Neural progenitor cell (in vitro differentiated cells): ENCODE measurements at regions not wholly inside any gene's neighbourhood (a gene's known extent, or its start where the extent isn't known, plus 50 kb on each side); places are given as distances from the start of the nearest gene placed in this dataset.

ENCODE experiments used
- DNase-seq: peaks from one replicate; pipeline ENCODE4 v3.0.0-alpha.2; 2016; ENCODE audit warnings: low spot score
- H2AFZ ChIP-seq: fragments of 200-600 bp; sonication (generic); replicated peaks from 2 replicates; pipeline ENCODE4 v1.6.1; 2016; ENCODE audit warnings: antibody characterized with exemption
- H3F3A ChIP-seq: fragments of 200-600 bp; sonication (generic); 2 replicates; pipeline ENCODE4 v1.6.1; 2016; ENCODE audit warnings: antibody characterized with exemption, low read depth
- H3K27ac ChIP-seq: fragments of 200-600 bp; sonication (generic); 2 replicates; pipeline ENCODE4 v1.5.1; 2016; ENCODE audit warnings: mild to moderate bottlenecking
- H3K27me3 ChIP-seq: fragments of 200-600 bp; sonication (generic); 2 replicates; pipeline ENCODE4 v1.6.1; 2016; ENCODE audit warnings: mild to moderate bottlenecking, moderate library complexity
- H3K36me3 ChIP-seq: fragments of 200-600 bp; sonication (generic); 2 replicates; pipeline ENCODE4 v1.5.1; 2016
- H3K4me1 ChIP-seq: fragments of 200-600 bp; sonication (generic); 2 replicates; pipeline ENCODE4 v1.6.1; 2016; ENCODE audit warnings: mixed run types
- H3K4me2 ChIP-seq: fragments of 200-600 bp; sonication (generic); 2 replicates; pipeline ENCODE4 v1.6.1; 2016
- H3K4me3 ChIP-seq: fragments of 200-600 bp; sonication (generic); 2 replicates; pipeline ENCODE4 v1.5.1; 2016
- H3K79me2 ChIP-seq: fragments of 200-600 bp; sonication (generic); 2 replicates; pipeline ENCODE4 v1.6.1; 2016; ENCODE audit warnings: low read depth
- H3K9ac ChIP-seq: fragments of 200-600 bp; sonication (generic); 2 replicates; pipeline ENCODE4 v1.6.1; 2016
- H3K9me3 ChIP-seq: fragments of 200-600 bp; sonication (generic); 2 replicates; pipeline ENCODE4 v1.5.1; 2016; ENCODE audit warnings: low read depth
- H4K20me1 ChIP-seq: fragments of 200-600 bp; sonication (generic); 2 replicates; pipeline ENCODE4 v1.6.1; 2016; ENCODE audit warnings: low read depth
- H3K27ac Mint-ChIP-seq: 3 replicates; pipeline ENCODE4 v1.8.0; 2021; ENCODE audit warnings: mixed read lengths
- H3K27me3 Mint-ChIP-seq: 2 replicates; pipeline ENCODE4 v1.8.0; 2022; ENCODE audit warnings: low read depth, mild to moderate bottlenecking, inconsistent platforms, moderate library complexity, mixed read lengths; ENCODE audit not compliant: insufficient read depth
- H3K36me3 Mint-ChIP-seq: 3 replicates; pipeline ENCODE4 v1.8.0; 2021; ENCODE audit warnings: mixed read lengths
- H3K4me1 Mint-ChIP-seq: 3 replicates; pipeline ENCODE4 v1.8.0; 2021; ENCODE audit warnings: mixed read lengths
- H3K4me3 Mint-ChIP-seq: 3 replicates; pipeline ENCODE4 v1.8.0; 2021; ENCODE audit warnings: mild to moderate bottlenecking, moderate library complexity, mixed read lengths
- H3K9me3 Mint-ChIP-seq: 3 replicates; pipeline ENCODE4 v1.8.0; 2020; ENCODE audit warnings: mixed read lengths
- EZH2 ChIP-seq: fragments of 200-600 bp; sonication (generic); IDR thresholded peaks from 2 replicates; pipeline ENCODE4 v1.6.1; 2017; ENCODE audit warnings: antibody characterized with exemption, mild to moderate bottlenecking, moderate library complexity
- EZH2phosphoT487 ChIP-seq: fragments of 200-600 bp; sonication (generic); IDR thresholded peaks from 2 replicates; pipeline ENCODE4 v1.6.1; 2017; ENCODE audit warnings: antibody characterized with exemption
- TF ChIP-seq, protein P1 (sequence below): fragments of 200-600 bp; sonication (generic); IDR thresholded peaks from 2 replicates; pipeline ENCODE4 v1.5.1; 2017; ENCODE audit warnings: antibody characterized with exemption, mild to moderate bottlenecking

DNA sequence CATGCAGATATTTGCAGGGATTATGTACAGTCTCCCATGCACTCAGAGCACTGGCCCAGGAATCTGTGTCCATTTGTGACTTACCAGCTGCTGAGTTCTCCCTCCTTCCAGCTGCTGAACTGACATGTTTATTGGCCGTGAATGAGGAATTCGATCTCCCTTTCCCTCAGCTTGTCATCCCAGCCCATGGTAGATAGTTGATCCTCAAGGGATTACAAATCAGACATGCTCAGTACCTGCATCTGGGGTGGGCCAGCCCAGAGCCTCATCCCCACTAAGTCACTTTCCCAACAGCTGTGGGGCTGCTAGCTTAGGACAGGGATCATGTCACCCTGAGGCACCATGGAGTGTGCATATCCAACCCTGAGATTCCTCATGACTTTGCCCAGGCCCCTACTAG is 1284.9 kb upstream of the LRRTM1 start:
- TF ChIP-seq, protein P1, sequence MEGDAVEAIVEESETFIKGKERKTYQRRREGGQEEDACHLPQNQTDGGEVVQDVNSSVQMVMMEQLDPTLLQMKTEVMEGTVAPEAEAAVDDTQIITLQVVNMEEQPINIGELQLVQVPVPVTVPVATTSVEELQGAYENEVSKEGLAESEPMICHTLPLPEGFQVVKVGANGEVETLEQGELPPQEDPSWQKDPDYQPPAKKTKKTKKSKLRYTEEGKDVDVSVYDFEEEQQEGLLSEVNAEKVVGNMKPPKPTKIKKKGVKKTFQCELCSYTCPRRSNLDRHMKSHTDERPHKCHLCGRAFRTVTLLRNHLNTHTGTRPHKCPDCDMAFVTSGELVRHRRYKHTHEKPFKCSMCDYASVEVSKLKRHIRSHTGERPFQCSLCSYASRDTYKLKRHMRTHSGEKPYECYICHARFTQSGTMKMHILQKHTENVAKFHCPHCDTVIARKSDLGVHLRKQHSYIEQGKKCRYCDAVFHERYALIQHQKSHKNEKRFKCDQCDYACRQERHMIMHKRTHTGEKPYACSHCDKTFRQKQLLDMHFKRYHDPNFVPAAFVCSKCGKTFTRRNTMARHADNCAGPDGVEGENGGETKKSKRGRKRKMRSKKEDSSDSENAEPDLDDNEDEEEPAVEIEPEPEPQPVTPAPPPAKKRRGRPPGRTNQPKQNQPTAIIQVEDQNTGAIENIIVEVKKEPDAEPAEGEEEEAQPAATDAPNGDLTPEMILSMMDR = no peak
- TF ChIP-seq EZH2 = no peak
- no peak for TF ChIP-seq EZH2phosphoT487
- H3F3A ChIP-seq = no peaks in the 10 kb centered on the region
- H3K4me2 ChIP-seq = no peak overlapping the region
- H3K9me3 Mint-ChIP-seq = no peaks in the 10 kb centered on the region
- DNase-seq = no peak
- no peak overlapping the region for H3K9ac ChIP-seq
- H2AFZ ChIP-seq = no peak overlapping the region
- no peaks in the 10 kb centered on the region for H3K27me3 Mint-ChIP-seq
- H3K36me3 Mint-ChIP-seq = no peaks in the 10 kb centered on the region
- H3K27ac ChIP-seq = no peak overlapping the region
- H3K4me1 Mint-ChIP-seq = no peaks in the 10 kb centered on the region
- no peaks in the 10 kb centered on the region for H3K9me3 ChIP-seq
- no peaks in the 10 kb centered on the region for H3K79me2 ChIP-seq
- no peaks in the 10 kb centered on the region for H3K4me1 ChIP-seq
- H3K4me3 ChIP-seq = no peak overlapping the region
- no peaks in the 10 kb centered on the region for H3K36me3 ChIP-seq
- no peaks in the 10 kb centered on the region for H3K27me3 ChIP-seq
- H3K4me3 Mint-ChIP-seq = no peak overlapping the region
- H4K20me1 ChIP-seq = no peaks in the 10 kb centered on the region
- no peak overlapping the region for H3K27ac Mint-ChIP-seq

GRCh38 chr2:81583311-81584108 is 1279.0 kb upstream of the LRRTM1 start:
- Mint-ChIP-seq H3K36me3 (no peaks in the 10 kb centered on the region), H3K27me3 (no peaks in the 10 kb centered on the region), H3K27ac (no peak overlapping the region), H3K9me3 (peaks cover 3% of the 10 kb centered on the region), H3K4me3 (no peak overlapping the region), H3K4me1 (peaks cover 2% of the 10 kb centered on the region)
- Histone ChIP-seq H3K4me2 (no peak overlapping the region), H3F3A (no peaks in the 10 kb centered on the region), H3K4me1 (no peaks in the 10 kb centered on the region), H3K79me2 (no peaks in the 10 kb centered on the region), H2AFZ (no peak overlapping the region), H3K4me3 (no peak overlapping the region), H3K36me3 (no peaks in the 10 kb centered on the region), H3K9me3 (no peaks in the 10 kb centered on the region), H3K9ac (no peak overlapping the region), H3K27me3 (no peaks in the 10 kb centered on the region), H4K20me1 (no peaks in the 10 kb centered on the region), H3K27ac (no peak overlapping the region)
- DNase-seq = no peak
- TF ChIP-seq, protein P1 = no peak
- TF ChIP-seq EZH2 (no peak), EZH2phosphoT487 (no peak)

DNA sequence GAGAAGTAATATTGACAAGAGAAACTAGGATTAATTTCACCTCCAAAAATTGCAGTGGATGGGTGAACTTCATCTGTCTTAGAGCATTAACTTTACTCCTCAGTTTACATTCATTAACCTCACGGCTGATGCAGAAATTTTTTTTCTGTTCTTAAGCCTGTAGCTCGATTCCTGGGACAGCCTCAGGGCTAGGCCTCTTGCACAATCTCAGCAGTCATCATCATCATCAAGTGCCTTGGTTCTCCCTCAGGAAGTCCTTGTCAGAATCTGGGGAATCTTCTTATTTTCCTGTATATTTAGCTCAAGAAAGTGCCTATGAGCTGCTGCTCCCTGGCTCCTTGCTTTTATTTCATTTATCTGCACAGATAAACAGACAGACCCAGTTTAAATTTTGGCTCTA is 1272.2 kb upstream of the LRRTM1 start:
- no peak overlapping the region for H2AFZ ChIP-seq
- H3K4me1 ChIP-seq = no peaks in the 10 kb centered on the region
- no peak overlapping the region for H3K9ac ChIP-seq
- no peaks in the 10 kb centered on the region for H3K36me3 ChIP-seq
- no peaks in the 10 kb centered on the region for H3K79me2 ChIP-seq
- H3K9me3 ChIP-seq = no peaks in the 10 kb centered on the region
- H3K9me3 Mint-ChIP-seq = peaks cover 2% of the 10 kb centered on the region
- no peak for TF ChIP-seq EZH2phosphoT487
- no peaks in the 10 kb centered on the region for H3F3A ChIP-seq
- no peak for DNase-seq
- H3K27ac Mint-ChIP-seq = no peak overlapping the region
- H3K4me3 Mint-ChIP-seq = no peak overlapping the region
- H3K4me3 ChIP-seq = no peak overlapping the region
- H4K20me1 ChIP-seq = no peaks in the 10 kb centered on the region
- H3K27me3 ChIP-seq = no peaks in the 10 kb centered on the region
- no peaks in the 10 kb centered on the region for H3K4me1 Mint-ChIP-seq
- no peak overlapping the region for H3K27ac ChIP-seq
- H3K4me2 ChIP-seq = no peak overlapping the region
- H3K36me3 Mint-ChIP-seq = no peaks in the 10 kb centered on the region
- no peaks in the 10 kb centered on the region for H3K27me3 Mint-ChIP-seq

DNA sequence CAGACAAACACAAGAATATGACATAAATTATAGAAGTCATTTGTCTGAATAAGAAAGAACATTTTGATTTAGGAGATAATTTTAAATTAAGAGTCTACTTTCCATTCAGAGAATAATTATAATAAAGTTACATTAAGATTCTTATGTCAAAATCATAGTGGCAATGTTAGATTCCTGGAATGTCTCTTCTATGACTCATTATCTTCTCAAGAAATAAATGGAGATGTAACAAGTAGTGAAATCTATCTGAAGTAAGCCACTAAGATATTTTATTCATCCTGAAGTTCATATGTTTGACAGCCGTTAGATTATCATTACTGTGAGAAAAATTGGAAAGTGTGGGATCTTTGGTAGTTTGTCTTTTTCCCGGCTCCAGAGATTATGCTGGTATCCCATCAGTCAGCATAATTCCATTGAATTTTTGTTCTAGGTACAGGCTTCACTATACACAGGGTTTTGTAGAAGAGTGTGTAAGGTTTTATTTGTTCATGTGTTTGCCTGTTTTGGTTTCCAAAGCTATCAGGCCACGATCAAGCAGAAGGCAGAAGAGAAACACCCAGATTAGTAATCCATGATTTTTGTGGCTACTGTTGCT is 1246.6 kb upstream of the LRRTM1 start:
- H3K27me3 Mint-ChIP-seq = no peaks in the 10 kb centered on the region

More for the DNA sequence above, 1246.6 kb upstream of the LRRTM1 start:
- Histone ChIP-seq H3K4me2 (no peak overlapping the region), H3K4me1 (no peaks in the 10 kb centered on the region), H3K4me3 (no peak overlapping the region), H2AFZ (no peak overlapping the region), H3K9me3 (no peaks in the 10 kb centered on the region), H3F3A (no peaks in the 10 kb centered on the region), H3K79me2 (no peaks in the 10 kb centered on the region), H3K36me3 (no peaks in the 10 kb centered on the region), H3K9ac (no peak overlapping the region), H4K20me1 (no peaks in the 10 kb centered on the region), H3K27ac (no peak overlapping the region), H3K27me3 (no peaks in the 10 kb centered on the region)
- TF ChIP-seq EZH2phosphoT487 (no peak), EZH2 (no peak)
- TF ChIP-seq, protein P1 = no peak
- Mint-ChIP-seq H3K36me3 (no peaks in the 10 kb centered on the region), H3K4me3 (no peak overlapping the region), H3K27ac (no peak overlapping the region), H3K4me1 (no peaks in the 10 kb centered on the region), H3K9me3 (no peaks in the 10 kb centered on the region)
- no peak for DNase-seq
